ENCODE measurements at regions not wholly inside any gene's neighbourhood (a gene's known extent, or its start where the extent isn't known, plus 50 kb on each side); places are given as distances from the start of the nearest gene placed in this dataset.

DNA sequence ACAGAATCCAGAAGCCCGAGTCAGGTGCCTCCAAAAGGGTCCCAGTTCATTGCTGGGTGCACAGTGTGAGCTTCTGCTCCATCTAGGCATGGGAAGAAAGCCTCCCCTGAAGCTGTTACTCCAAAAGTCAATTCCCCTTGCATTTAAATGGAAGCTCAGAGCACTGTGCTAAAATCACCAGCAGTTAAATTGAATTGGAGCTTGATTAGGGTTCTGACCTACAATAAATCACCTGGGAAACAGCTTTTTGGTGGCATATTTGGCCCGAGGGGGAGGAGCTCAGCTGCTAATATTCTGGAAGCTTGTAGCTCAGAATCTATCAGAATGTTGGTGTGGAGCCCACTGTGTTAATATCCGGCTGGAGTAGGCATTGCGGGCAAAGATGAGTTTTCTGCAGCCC lies 87.1 kb upstream of the RGMA start:
- TF ChIP-seq, protein P1, sequence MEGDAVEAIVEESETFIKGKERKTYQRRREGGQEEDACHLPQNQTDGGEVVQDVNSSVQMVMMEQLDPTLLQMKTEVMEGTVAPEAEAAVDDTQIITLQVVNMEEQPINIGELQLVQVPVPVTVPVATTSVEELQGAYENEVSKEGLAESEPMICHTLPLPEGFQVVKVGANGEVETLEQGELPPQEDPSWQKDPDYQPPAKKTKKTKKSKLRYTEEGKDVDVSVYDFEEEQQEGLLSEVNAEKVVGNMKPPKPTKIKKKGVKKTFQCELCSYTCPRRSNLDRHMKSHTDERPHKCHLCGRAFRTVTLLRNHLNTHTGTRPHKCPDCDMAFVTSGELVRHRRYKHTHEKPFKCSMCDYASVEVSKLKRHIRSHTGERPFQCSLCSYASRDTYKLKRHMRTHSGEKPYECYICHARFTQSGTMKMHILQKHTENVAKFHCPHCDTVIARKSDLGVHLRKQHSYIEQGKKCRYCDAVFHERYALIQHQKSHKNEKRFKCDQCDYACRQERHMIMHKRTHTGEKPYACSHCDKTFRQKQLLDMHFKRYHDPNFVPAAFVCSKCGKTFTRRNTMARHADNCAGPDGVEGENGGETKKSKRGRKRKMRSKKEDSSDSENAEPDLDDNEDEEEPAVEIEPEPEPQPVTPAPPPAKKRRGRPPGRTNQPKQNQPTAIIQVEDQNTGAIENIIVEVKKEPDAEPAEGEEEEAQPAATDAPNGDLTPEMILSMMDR (IDR thresholded peaks at IDR 0.05): no peak
- ATAC-seq (ENCODE audit: low FRiP score) (no peak), DNase-seq (ENCODE audit: low spot score) (no peak)

DNA sequence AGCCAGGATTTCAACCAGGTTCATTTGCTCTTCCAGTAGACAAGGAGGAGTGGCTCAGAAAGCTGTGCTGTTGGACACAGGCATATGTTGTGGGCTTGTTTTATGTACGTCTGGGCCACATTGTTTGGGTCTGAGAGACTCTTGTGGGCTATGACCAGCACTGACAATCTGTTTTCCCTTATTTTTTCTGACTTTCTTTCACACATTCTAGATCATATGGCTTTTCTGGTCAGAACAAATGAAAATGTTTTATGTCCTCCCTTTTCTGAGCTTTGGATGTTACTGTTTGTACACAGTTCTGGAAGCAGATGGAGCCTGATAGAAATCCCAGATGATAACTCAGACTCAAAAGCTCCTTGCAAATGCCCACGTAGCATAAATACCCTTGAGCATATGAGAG lies 85.8 kb upstream of the RGMA start:
- ATAC-seq (ENCODE audit: low FRiP score): no peak
- DNase-seq (ENCODE audit: low spot score): no peak
- TF ChIP-seq, protein P1 (IDR thresholded peaks at IDR 0.05): no peak

DNA sequence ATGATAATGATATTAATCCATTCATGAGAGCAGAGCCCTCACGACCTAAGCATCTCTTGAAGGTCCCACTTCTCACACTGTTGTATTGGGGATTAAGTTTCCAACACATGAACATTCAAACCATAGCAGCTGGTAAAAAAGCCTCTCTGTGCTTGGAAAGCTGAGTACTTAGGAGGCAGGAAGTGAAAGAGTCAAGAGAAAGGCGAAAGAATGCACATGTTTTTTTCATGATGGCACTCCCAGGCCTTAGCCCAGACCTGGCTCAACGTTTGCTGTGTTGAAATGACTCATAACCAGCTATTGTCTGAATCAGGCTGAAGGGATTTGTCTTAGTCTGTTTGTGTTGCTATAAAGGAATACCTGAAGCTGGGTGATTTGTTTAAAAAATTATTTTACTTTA lies 84.4 kb upstream of the RGMA start:
- DNase-seq (ENCODE audit: low spot score) (no peak), ATAC-seq (ENCODE audit: low FRiP score) (no peak)
- TF ChIP-seq, protein P1 (IDR thresholded peaks at IDR 0.05): no peak

DNA sequence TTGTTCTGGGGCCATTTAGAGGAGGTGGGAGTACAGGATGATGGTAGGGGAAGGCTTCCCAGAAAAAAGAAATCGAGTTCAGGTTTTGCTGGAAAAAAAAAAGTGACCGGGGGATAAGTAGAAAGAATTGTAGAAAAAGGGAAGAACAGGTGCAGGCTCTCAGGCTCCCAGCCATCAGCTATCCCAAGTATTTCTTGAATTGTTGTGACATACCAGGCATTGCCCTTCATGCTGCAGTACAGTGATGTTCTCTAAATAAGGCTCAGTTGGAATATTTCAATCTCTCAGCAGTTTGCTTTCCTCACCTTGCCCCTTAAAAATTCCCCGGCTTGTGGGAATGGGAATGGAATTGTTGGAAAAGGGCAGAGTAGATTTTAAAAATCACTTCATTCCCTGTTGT lies 82.5 kb upstream of the RGMA start:
- ATAC-seq (ENCODE audit: low FRiP score): no peak
- no peak for DNase-seq (ENCODE audit: low spot score)
- TF ChIP-seq, protein P1 (IDR thresholded peaks at IDR 0.05): no peak

DNA sequence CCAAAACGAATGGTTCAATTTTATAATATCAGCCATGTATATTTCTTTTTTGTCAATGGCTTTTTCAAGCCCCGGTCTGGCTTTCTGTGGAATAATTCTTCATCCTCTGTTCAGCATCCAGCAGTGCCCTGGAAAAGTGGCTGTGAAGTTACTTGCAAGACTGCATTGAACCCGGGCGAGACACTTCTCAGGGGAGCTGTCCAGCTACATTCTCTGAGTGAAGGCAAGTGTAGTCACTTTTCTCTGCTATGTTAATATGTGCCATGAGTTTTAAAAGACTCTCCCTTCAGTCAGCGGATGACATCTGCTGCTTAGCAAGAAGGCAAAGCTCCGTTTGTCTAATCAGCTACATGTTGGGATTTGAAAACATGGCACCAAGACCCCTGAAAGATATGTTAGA lies 81.3 kb upstream of the RGMA start:
- TF ChIP-seq, protein P1 (IDR thresholded peaks at IDR 0.05): no peak
- no peak for ATAC-seq (ENCODE audit: low FRiP score)

DNA sequence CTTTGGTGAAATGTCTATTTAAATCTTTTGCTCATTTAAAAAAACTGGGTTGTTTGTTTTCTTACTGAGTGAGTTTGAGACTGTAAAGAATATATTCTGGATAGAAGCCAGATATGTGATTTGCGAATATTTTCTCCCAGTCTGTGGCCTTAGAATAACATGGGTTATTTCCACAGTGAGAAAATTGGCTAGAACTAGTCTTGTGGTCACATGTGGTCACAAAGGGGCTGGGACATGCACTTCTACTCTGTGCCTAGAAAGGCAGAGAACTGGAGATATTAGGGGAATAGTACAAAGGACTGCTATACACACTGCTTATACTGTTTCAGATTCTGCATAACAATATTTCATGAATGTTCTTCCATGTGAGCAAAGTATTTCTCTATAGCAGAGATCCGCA lies 79.9 kb upstream of the RGMA start:
- ATAC-seq (ENCODE audit: low FRiP score) (no peak), DNase-seq (ENCODE audit: low spot score) (no peak)
- TF ChIP-seq, protein P1 (IDR thresholded peaks at IDR 0.05): no peak

More for the DNA sequence above, 81.3 kb upstream of the RGMA start:
- no peak for DNase-seq (ENCODE audit: low spot score)

DNA sequence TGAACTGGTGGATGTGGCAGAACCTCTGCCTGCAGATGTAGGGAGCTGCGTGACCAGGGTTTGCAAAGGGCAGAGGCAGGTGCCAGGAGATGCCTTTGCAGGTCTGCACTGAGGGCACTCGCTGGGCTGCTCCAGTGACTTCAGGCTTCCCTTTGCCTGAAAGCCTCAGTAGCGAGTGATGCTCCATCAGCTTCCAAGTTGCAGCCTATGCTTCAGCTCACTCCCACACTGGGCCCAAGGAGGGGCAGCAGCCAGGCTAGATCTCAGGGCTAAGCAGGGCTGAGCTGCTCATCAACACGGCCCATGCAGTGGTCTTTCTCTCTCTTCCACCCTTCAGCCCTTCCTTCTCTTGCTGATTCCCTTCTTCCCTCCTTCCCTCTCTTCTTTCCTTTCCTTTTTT lies 78.3 kb upstream of the RGMA start:
- TF ChIP-seq, protein P1 (IDR thresholded peaks at IDR 0.05): no peak
- ATAC-seq (ENCODE audit: low FRiP score): no peak
- DNase-seq (ENCODE audit: low spot score): no peak
